ENCODE measurements at regions not wholly inside any gene's neighbourhood (a gene's known extent, or its start where the extent isn't known, plus 50 kb on each side); places are given as distances from the start of the nearest gene placed in this dataset.

GRCh38 chr18:55988537-55988936 lies 400.5 kb upstream of the TCF4 start:
- no peak for TF ChIP-seq EZH2 (IDR thresholded peaks at IDR 0.05)
- TF ChIP-seq POLR2AphosphoS5 (IDR thresholded peaks at IDR 0.05; ENCODE audit: borderline replicate concordance, low read depth, low read length) = no peak
- TF ChIP-seq FOXP2 (optimal IDR thresholded peaks at IDR 0.05; ENCODE audit: control extremely low read depth, extremely low read length, insufficient read depth) = no peak

Data from SK-N-MC (cell line).